H1 (cell line): ENCODE measurements at regions not wholly inside any gene's neighbourhood (a gene's known extent, or its start where the extent isn't known, plus 50 kb on each side); places are given as distances from the start of the nearest gene placed in this dataset.

Experiments
- CBX5 ChIP-seq: fragments of 300-800, 300-1000 bp; sonication (generic); IDR thresholded peaks from 2 replicates; pipeline ENCODE4 v1.7.1; 2016; ENCODE audit warnings: antibody characterized with exemption, low read length, low read depth
- EZH2 ChIP-seq: fragments of 200-600 bp; sonication (generic); IDR thresholded peaks from 2 replicates; pipeline ENCODE4 v1.7.1; 2012; ENCODE audit warnings: low read depth, mild to moderate bottlenecking, moderate library complexity, low read length, inconsistent platforms; ENCODE audit not compliant: severe bottlenecking
- GABPA ChIP-seq: IDR thresholded peaks from 2 replicates; pipeline ENCODE4 v1.6.1; 2011; ENCODE audit warnings: mild to moderate bottlenecking, low read length, moderate library complexity, borderline replicate concordance; ENCODE audit not compliant: insufficient read depth
- JUN ChIP-seq: IDR thresholded peaks from 2 replicates; pipeline ENCODE4 v1.6.1; 2011; ENCODE audit warnings: low read depth, mild to moderate bottlenecking, improper control_type of control experiment, low read length
- POLR2A ChIP-seq, 2 experiments: IDR thresholded peaks; 1 replicate in 1 of 2; 2 replicates in 1 of 2; pipeline ENCODE4 v1.6.1; 2011; ENCODE audit warnings: low read depth in 2 of 2, low read length in 2 of 2, mild to moderate bottlenecking in 2 of 2; ENCODE audit errors: control extremely low read depth in 1 of 2
- POLR2AphosphoS5 ChIP-seq: IDR thresholded peaks from 2 replicates; pipeline ENCODE4 v1.6.1; 2011; ENCODE audit warnings: low read depth, low read length
- RAD21 ChIP-seq, 2 experiments: IDR thresholded peaks in 1 of 2; conservative IDR thresholded peaks in 1 of 2; 2 replicates each; pipeline ENCODE4 v1.6.1; 2011; ENCODE audit warnings: low read depth in 2 of 2, low read length in 2 of 2, improper control_type of control experiment in 1 of 2, inconsistent platforms in 1 of 2, mild to moderate bottlenecking in 1 of 2, moderate library complexity in 1 of 2
- SIN3A ChIP-seq, 2 experiments: IDR thresholded peaks in 1 of 2; conservative IDR thresholded peaks in 1 of 2; 2 replicates each; pipeline ENCODE4 v1.6.1; 2011 to 2012; ENCODE audit warnings: low read length in 2 of 2, improper control_type of control experiment in 1 of 2, low read depth in 1 of 2, mild to moderate bottlenecking in 1 of 2
- SIX5 ChIP-seq: IDR thresholded peaks from 2 replicates; pipeline ENCODE4 v1.6.1; 2011; ENCODE audit warnings: mild to moderate bottlenecking, low read depth, low read length
- SP4 ChIP-seq: IDR thresholded peaks from 2 replicates; pipeline ENCODE4 v1.6.1; 2012; ENCODE audit warnings: low read length, inconsistent platforms
- USF2 ChIP-seq: IDR thresholded peaks from 2 replicates; pipeline ENCODE4 v1.6.1; 2011; ENCODE audit warnings: low read length, improper control_type of control experiment
- TF ChIP-seq, protein P1 (sequence below), 3 experiments: IDR thresholded peaks; 1 replicate in 2 of 3; 2 replicates in 1 of 3; pipeline versions ENCODE4 v1.5.1 to v1.6.1; 2011; ENCODE audit warnings: low read length in 3 of 3, mild to moderate bottlenecking in 3 of 3, inconsistent platforms in 2 of 3, low read depth in 1 of 3, moderate library complexity in 1 of 3; ENCODE audit not compliant: insufficient read depth in 1 of 3; ENCODE audit errors: control extremely low read depth in 1 of 3

DNA sequence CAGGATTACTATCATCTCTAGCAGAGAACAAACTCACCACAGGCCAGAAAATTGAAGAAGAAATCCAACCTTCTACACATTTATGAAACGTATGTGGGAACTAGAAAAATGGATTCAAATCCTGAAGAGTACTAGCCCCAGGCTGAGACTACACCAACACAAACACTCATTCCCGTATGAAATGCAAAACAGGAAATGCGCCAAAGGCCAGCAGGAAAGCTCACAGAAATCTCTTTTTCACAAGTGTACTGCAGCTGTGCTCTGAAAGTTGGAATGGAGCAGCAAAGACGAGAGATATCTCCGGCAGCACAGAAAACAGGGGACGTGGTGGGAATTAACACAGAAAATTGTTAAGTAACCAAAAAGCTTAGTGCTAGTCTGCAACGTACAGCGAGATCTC, 913.5 kb downstream of the TDRD15 start:
- no peak for TF ChIP-seq RAD21 (IDR thresholded peaks at IDR 0.05 in 1 of 2, conservative IDR thresholded peaks at IDR 0.05 in 1 of 2; ENCODE audit: low read depth in 2 of 2, low read length in 2 of 2)
- TF ChIP-seq, protein P1, sequence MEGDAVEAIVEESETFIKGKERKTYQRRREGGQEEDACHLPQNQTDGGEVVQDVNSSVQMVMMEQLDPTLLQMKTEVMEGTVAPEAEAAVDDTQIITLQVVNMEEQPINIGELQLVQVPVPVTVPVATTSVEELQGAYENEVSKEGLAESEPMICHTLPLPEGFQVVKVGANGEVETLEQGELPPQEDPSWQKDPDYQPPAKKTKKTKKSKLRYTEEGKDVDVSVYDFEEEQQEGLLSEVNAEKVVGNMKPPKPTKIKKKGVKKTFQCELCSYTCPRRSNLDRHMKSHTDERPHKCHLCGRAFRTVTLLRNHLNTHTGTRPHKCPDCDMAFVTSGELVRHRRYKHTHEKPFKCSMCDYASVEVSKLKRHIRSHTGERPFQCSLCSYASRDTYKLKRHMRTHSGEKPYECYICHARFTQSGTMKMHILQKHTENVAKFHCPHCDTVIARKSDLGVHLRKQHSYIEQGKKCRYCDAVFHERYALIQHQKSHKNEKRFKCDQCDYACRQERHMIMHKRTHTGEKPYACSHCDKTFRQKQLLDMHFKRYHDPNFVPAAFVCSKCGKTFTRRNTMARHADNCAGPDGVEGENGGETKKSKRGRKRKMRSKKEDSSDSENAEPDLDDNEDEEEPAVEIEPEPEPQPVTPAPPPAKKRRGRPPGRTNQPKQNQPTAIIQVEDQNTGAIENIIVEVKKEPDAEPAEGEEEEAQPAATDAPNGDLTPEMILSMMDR (IDR thresholded peaks at IDR 0.05; ENCODE audit: control extremely low read depth in 1 of 3, insufficient read depth in 1 of 3, low read depth in 1 of 3, low read length in 3 of 3) = no peak
- TF ChIP-seq JUN = no peak
- TF ChIP-seq SP4 = no peak
- TF ChIP-seq POLR2A (IDR thresholded peaks at IDR 0.05; ENCODE audit: control extremely low read depth in 1 of 2, low read depth in 2 of 2, low read length in 2 of 2) = no peak
- TF ChIP-seq POLR2AphosphoS5 = no peak
- no peak for TF ChIP-seq EZH2
- TF ChIP-seq SIX5 = no peak
- no peak for TF ChIP-seq GABPA
- TF ChIP-seq SIN3A (conservative IDR thresholded peaks at IDR 0.05 in 1 of 2, IDR thresholded peaks at IDR 0.05 in 1 of 2; ENCODE audit: low read depth in 1 of 2, low read length in 2 of 2) = no peak
- TF ChIP-seq USF2 = no peak
- no peak for TF ChIP-seq CBX5
